LNCAP (cell line): ENCODE measurements at regions not wholly inside any gene's neighbourhood (a gene's known extent, or its start where the extent isn't known, plus 50 kb on each side); places are given as distances from the start of the nearest gene placed in this dataset.

ENCODE experiments used
- CTCF ChIP-seq: fragments of 450-650 bp; IDR thresholded peaks from 2 replicates; pipeline ENCODE4 v1.5.1; 2017; ENCODE audit warnings: mild to moderate bottlenecking

- TF ChIP-seq CTCF, result no peak
These were observed 67.5 kb downstream of the EIF1AY start for GRCh38 chrY:20643055-20643454.

GRCh38 chrY:20648265-20648664, 72.7 kb downstream of the EIF1AY start:
- peak; percentile 55 for TF ChIP-seq CTCF

- TF ChIP-seq CTCF, result no peak
These were observed 75.9 kb downstream of the EIF1AY start for GRCh38 chrY:20651481-20651880.

GRCh38 chrY:20659450-20659849, 83.9 kb downstream of the EIF1AY start:
- no peak for TF ChIP-seq CTCF

- TF ChIP-seq CTCF, result no peak
These were observed 86.6 kb downstream of the EIF1AY start for GRCh38 chrY:20662204-20662603.

GRCh38 chrY:20664196-20664595, 88.6 kb downstream of the EIF1AY start:
- no peak for TF ChIP-seq CTCF

GRCh38 chrY:20681935-20682334, 74.0 kb upstream of the RPS4Y2 start:
- TF ChIP-seq CTCF, result no peak

GRCh38 chrY:20683371-20683770, 72.5 kb upstream of the RPS4Y2 start:
- no peak for TF ChIP-seq CTCF
